ENCODE measurements at regions not wholly inside any gene's neighbourhood (a gene's known extent, or its start where the extent isn't known, plus 50 kb on each side); places are given as distances from the start of the nearest gene placed in this dataset.
"Not testable (repeated sequence)": the region's sequence is repeated elsewhere in the genome, so short reads cannot be mapped to it uniquely, and the experiment has no call there.

DNA sequence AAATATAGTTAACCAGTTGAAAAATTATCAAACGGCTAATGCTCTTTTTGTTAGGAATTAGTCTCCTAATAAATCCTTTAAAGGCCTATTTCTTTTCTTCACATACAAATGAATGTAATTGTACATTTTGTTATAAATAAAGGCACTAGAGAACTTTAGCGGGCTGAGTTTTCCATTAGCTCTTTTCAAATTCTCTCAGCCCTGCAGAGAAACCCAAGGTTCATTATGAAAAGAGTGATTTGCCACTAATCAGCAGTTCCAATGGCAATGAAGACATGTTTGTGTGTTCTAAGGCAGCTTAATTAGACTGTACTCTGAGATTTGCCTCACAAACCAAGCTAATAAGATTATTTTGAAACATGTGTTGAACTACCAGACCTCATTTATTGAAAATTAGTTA, 64.6 kb upstream of the P2RY1 start:
- WGBS, 2 donors = 65 to 94% methylated on average over 2 of the region's 2 CpGs

DNA sequence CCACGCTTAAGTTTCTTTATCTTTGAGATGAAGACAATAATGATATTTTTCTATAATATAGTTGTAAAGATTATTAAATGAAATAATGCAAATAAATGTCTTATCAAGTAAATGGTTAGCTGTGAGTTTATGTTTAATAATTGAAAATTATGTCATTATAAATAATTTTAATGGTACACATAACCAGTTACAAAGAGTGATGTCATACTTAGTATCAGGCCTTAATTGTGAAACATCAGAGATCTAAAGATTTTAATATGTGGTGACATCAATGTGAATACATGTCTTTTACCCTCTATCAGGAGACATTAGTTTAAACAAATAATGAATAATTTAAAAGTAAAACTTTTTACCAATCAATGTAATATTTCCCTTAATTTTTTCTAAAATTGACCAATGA, 63.8 kb upstream of the P2RY1 start:
- Histone ChIP-seq H3K4me1 (ENCODE audit: control insufficient read depth in 5 of 5, insufficient read depth in 5 of 5, low read length in 5 of 5) (no peaks in the 10 kb centered on the region), H3K27me3 (ENCODE audit: control insufficient read depth in 3 of 3, insufficient read depth in 3 of 3, low read length in 2 of 3) (no peaks in the 10 kb centered on the region), H3K27ac (ENCODE audit: low read depth in 1 of 2, low read length in 1 of 2) (no peak overlapping the region), H3K9ac (ENCODE audit: insufficient read depth in 1 of 2, low read length in 2 of 2) (no peak overlapping the region), H3K36me3 (ENCODE audit: control insufficient read depth in 4 of 4, insufficient read depth in 4 of 4, low read length in 4 of 4) (no peaks in the 10 kb centered on the region), H3K9me3 (ENCODE audit: control insufficient read depth in 4 of 4, insufficient read depth in 3 of 4, low read length in 3 of 4) (no peaks in the 10 kb centered on the region), H3K4me3 (no peak overlapping the region)
- TF ChIP-seq, protein P1, sequence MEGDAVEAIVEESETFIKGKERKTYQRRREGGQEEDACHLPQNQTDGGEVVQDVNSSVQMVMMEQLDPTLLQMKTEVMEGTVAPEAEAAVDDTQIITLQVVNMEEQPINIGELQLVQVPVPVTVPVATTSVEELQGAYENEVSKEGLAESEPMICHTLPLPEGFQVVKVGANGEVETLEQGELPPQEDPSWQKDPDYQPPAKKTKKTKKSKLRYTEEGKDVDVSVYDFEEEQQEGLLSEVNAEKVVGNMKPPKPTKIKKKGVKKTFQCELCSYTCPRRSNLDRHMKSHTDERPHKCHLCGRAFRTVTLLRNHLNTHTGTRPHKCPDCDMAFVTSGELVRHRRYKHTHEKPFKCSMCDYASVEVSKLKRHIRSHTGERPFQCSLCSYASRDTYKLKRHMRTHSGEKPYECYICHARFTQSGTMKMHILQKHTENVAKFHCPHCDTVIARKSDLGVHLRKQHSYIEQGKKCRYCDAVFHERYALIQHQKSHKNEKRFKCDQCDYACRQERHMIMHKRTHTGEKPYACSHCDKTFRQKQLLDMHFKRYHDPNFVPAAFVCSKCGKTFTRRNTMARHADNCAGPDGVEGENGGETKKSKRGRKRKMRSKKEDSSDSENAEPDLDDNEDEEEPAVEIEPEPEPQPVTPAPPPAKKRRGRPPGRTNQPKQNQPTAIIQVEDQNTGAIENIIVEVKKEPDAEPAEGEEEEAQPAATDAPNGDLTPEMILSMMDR (IDR thresholded peaks at IDR 0.05; ENCODE audit: control extremely low read depth, extremely low read depth) = no peak
- ATAC-seq (ENCODE audit: insufficient read depth, low FRiP score) = no peak
- DNase-seq = no peak
- 94 to 95% methylated on average over 1 of the region's 1 CpG for WGBS, 2 donors

More for the DNA sequence above, 64.6 kb upstream of the P2RY1 start:
- H3K4me1 ChIP-seq (ENCODE audit: control insufficient read depth in 5 of 5, insufficient read depth in 5 of 5, low read length in 5 of 5) = no peaks in the 10 kb centered on the region
- H3K9me3 ChIP-seq (ENCODE audit: control insufficient read depth in 4 of 4, insufficient read depth in 3 of 4, low read length in 3 of 4) = no peaks in the 10 kb centered on the region
- TF ChIP-seq, protein P1 (IDR thresholded peaks at IDR 0.05; ENCODE audit: control extremely low read depth, extremely low read depth) = no peak
- no peaks in the 10 kb centered on the region for H3K27me3 ChIP-seq (ENCODE audit: control insufficient read depth in 3 of 3, insufficient read depth in 3 of 3, low read length in 2 of 3)
- H3K27ac ChIP-seq (ENCODE audit: low read depth in 1 of 2, low read length in 1 of 2) = no peak overlapping the region
- H3K9ac ChIP-seq (ENCODE audit: insufficient read depth in 1 of 2, low read length in 2 of 2) = no peak overlapping the region
- H3K4me3 ChIP-seq = no peak overlapping the region
- DNase-seq (no peak), ATAC-seq (ENCODE audit: insufficient read depth, low FRiP score) (no peak)
- no peaks in the 10 kb centered on the region for H3K36me3 ChIP-seq (ENCODE audit: control insufficient read depth in 4 of 4, insufficient read depth in 4 of 4, low read length in 4 of 4)

DNA sequence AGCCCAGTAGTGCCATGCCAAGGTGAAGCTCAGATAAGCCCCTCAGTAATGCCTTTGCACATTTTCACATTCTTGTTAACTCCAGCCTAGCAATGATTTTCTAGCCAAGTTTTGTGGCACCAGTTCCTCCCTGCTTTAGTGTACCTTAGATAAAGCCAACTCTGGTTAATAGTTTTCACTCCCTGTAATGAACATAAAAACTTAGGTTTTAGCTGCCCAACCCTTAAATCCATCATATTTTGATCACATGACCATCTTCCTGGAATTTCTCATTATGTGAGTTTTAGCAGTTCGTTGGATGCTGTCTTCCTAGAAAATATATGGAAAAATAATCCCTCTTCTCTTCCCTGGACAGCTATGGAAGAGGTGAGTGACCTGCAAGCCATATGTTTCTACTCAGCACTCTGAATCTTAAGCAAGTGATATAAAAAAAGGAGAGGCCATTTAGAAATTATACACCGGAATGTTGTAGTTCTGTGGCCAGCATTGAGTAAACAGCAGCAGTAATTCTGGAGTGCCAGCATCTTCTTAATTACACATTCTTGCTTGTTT, 62.2 kb upstream of the P2RY1 start:
- H3K27ac ChIP-seq (ENCODE audit: low read depth in 1 of 2, low read length in 1 of 2) = no peak overlapping the region
- H3K9ac ChIP-seq (ENCODE audit: insufficient read depth in 1 of 2, low read length in 2 of 2) = no peak overlapping the region
- ATAC-seq (ENCODE audit: insufficient read depth, low FRiP score) (no peak), DNase-seq (peak in 1 of 3 donors; percentile 30)
- WGBS, 2 donors = 67 to 83% methylated on average over 2 of the region's 2 CpGs
- no peaks in the 10 kb centered on the region for H3K4me1 ChIP-seq (ENCODE audit: control insufficient read depth in 5 of 5, insufficient read depth in 5 of 5, low read length in 5 of 5)
- TF ChIP-seq, protein P1 (IDR thresholded peaks at IDR 0.05; ENCODE audit: control extremely low read depth, extremely low read depth) = no peak
- H3K27me3 ChIP-seq (ENCODE audit: control insufficient read depth in 3 of 3, insufficient read depth in 3 of 3, low read length in 2 of 3) = no peaks in the 10 kb centered on the region
- H3K36me3 ChIP-seq (ENCODE audit: control insufficient read depth in 4 of 4, insufficient read depth in 4 of 4, low read length in 4 of 4) = no peaks in the 10 kb centered on the region
- H3K9me3 ChIP-seq (ENCODE audit: control insufficient read depth in 4 of 4, insufficient read depth in 3 of 4, low read length in 3 of 4) = no peaks in the 10 kb centered on the region
- no peak overlapping the region for H3K4me3 ChIP-seq

DNA sequence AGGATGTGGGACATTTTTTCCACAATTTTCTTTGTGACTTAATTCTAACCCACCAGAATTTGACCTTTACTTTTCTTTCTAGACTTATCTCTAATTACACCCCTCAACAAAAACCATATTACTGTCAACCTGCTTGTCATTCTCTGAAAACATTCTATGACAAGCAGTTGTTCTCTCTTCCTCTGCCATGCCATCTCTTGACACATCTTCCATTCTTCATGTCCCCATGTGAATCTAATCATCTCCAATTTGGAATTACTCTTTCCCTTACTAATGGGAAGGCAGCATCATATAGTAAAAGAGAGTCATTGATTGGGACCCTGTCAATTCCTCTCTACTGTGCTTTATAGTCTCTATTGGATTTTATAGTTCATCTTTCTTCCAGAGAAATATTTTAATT, 61.3 kb upstream of the P2RY1 start:
- no peaks in the 10 kb centered on the region for H3K9me3 ChIP-seq (ENCODE audit: control insufficient read depth in 4 of 4, insufficient read depth in 3 of 4, low read length in 3 of 4)
- TF ChIP-seq, protein P1 (IDR thresholded peaks at IDR 0.05; ENCODE audit: control extremely low read depth, extremely low read depth) = no peak
- ATAC-seq (ENCODE audit: insufficient read depth, low FRiP score) (no peak), DNase-seq (no peak)
- H3K4me3 ChIP-seq = no peak overlapping the region
- no peaks in the 10 kb centered on the region for H3K27me3 ChIP-seq (ENCODE audit: control insufficient read depth in 3 of 3, insufficient read depth in 3 of 3, low read length in 2 of 3)
- H3K4me1 ChIP-seq (ENCODE audit: control insufficient read depth in 5 of 5, insufficient read depth in 5 of 5, low read length in 5 of 5) = no peaks in the 10 kb centered on the region
- no peak overlapping the region for H3K9ac ChIP-seq (ENCODE audit: insufficient read depth in 1 of 2, low read length in 2 of 2)
- no peaks in the 10 kb centered on the region for H3K36me3 ChIP-seq (ENCODE audit: control insufficient read depth in 4 of 4, insufficient read depth in 4 of 4, low read length in 4 of 4)
- H3K27ac ChIP-seq (ENCODE audit: low read depth in 1 of 2, low read length in 1 of 2) = no peak overlapping the region

DNA sequence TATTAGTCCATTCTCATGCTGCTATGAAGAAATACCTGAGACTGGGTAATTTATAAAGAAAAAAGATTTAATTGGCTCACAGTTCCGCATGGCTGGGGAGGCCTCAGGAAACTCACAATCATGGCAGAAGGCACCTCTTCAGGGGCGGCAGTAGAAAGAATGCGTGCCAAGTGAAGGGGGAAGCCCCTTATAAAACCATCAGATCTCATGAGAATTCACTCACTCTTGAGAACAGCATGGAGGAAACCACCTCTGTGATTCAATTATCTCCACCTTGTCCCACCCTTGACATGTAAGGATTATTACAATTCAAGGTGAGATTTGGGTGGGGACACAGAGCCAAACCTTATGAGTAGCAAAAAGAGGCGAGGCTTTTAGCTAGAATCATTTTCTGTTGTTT, 60.7 kb upstream of the P2RY1 start:
- not testable (repeated sequence) for H3K4me1 ChIP-seq (ENCODE audit: control insufficient read depth in 5 of 5, insufficient read depth in 5 of 5, low read length in 5 of 5); H3K27me3 ChIP-seq (ENCODE audit: control insufficient read depth in 3 of 3, insufficient read depth in 3 of 3, low read length in 2 of 3); H3K9ac ChIP-seq (ENCODE audit: insufficient read depth in 1 of 2, low read length in 2 of 2); DNase-seq; H3K27ac ChIP-seq (ENCODE audit: low read depth in 1 of 2, low read length in 1 of 2); H3K36me3 ChIP-seq (ENCODE audit: control insufficient read depth in 4 of 4, insufficient read depth in 4 of 4, low read length in 4 of 4); H3K9me3 ChIP-seq (ENCODE audit: control insufficient read depth in 4 of 4, insufficient read depth in 3 of 4, low read length in 3 of 4); H3K4me3 ChIP-seq; ATAC-seq (ENCODE audit: insufficient read depth, low FRiP score)
- 97 to 100% methylated on average over 4 of the region's 4 CpGs for WGBS, 2 donors

Measured in lung (tissue), 11 donors.